ENCODE measurements at regions not wholly inside any gene's neighbourhood (a gene's known extent, or its start where the extent isn't known, plus 50 kb on each side); places are given as distances from the start of the nearest gene placed in this dataset.

DNA sequence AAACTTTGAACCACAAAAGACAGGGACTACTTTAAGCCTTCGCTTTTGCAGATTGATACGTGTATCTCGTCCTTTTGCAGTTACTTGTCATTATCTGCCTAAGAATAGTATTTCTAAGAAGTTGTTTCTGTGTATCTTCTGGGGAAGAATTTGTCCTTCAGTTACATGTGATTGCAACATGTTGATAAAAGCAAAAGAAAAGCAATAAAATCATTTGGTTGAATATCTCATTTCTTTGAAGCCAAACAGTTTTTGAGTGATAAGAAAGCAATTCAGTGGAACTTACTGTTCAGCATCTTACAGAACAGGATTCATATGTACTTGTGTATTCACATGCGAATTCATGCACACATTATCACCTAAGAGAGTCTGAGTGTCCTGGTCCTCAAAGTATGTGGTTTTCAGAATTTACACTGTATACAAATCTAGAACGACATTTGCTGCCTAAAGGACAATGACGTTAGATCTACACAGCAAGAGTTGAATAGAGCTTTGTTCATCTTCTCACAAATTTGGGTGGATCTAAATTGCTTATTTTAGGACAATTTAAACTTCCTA is 66.7 kb upstream of the MRPS6 start:
- H4K20me1 ChIP-seq (ENCODE audit: control insufficient read depth, insufficient read depth, insufficient read length): no peaks in the 10 kb centered on the region
- no peak overlapping the region for H2AK5ac ChIP-seq (ENCODE audit: insufficient read length, low read length)
- peaks cover 2% of the 10 kb centered on the region; the same call in 1 of the 2 replicates for H3K27me3 Mint-ChIP-seq (ENCODE audit: low read depth)
- H3K79me1 ChIP-seq (ENCODE audit: insufficient read depth, low read depth, low read length, poor library complexity, severe bottlenecking): no peaks in the 10 kb centered on the region
- H3K4me1 ChIP-seq (ENCODE audit: insufficient read depth, low read length): no peaks in the 10 kb centered on the region
- H3K27ac ChIP-seq (ENCODE audit: insufficient read length, low read depth, low read length): no peak overlapping the region
- H3K23ac ChIP-seq (ENCODE audit: insufficient read length, low read depth, low read length): no peak overlapping the region
- H3K9me3 ChIP-seq (ENCODE audit: control insufficient read depth, low read depth, low read length): no peaks in the 10 kb centered on the region
- peaks cover 9 to 19% of the 10 kb centered on the region in 2 experiments for H3K9me3 Mint-ChIP-seq
- no peak overlapping the region for H3K4ac ChIP-seq (ENCODE audit: low read depth, low read length)
- H3K4me2 ChIP-seq (ENCODE audit: insufficient read depth, insufficient read length, low read length): no peak overlapping the region
- no peaks in the 10 kb centered on the region for H3K23me2 ChIP-seq (ENCODE audit: insufficient read length, low read depth, low read length, poor library complexity, severe bottlenecking)
- no peak overlapping the region for H3K9ac ChIP-seq (ENCODE audit: extremely low read depth, insufficient read length, low read length)
- H2AFZ ChIP-seq (ENCODE audit: low read length): no peak overlapping the region
- no peak overlapping the region for H3K18ac ChIP-seq (ENCODE audit: insufficient read length, low read depth, low read length)
- H3K79me2 ChIP-seq (ENCODE audit: insufficient read depth, low read length): no peaks in the 10 kb centered on the region
- H3K14ac ChIP-seq (ENCODE audit: insufficient read depth, low read length): no peak overlapping the region
- no peak overlapping the region for H3K56ac ChIP-seq (ENCODE audit: insufficient read length, low read depth, low read length)
- no peak for DNase-seq
- H3T11ph ChIP-seq (ENCODE audit: low read length): no peak overlapping the region
- H3K27me3 ChIP-seq (ENCODE audit: insufficient read depth, low read length): no peaks in the 10 kb centered on the region
- no CpG with 5 or more reads among the region's 6 CpGs for WGBS (ENCODE audit: extremely low coverage, insufficient read length, low lambda C conversion rate)
- no peak overlapping the region for H3K27ac Mint-ChIP-seq
- H2BK5ac ChIP-seq (ENCODE audit: insufficient read length, low read length): no peak overlapping the region
- H4K91ac ChIP-seq (ENCODE audit: insufficient read length, low read depth, low read length): no peak overlapping the region
- no peak overlapping the region for H2BK12ac ChIP-seq (ENCODE audit: insufficient read length, low read depth, low read length)
- H3K4me3 Mint-ChIP-seq: no peak overlapping the region
- peaks cover 14 to 15% of the 10 kb centered on the region in 2 experiments for H3K4me1 Mint-ChIP-seq
- no peak overlapping the region for H2BK15ac ChIP-seq (ENCODE audit: low read depth, low read length)
- no peak overlapping the region for H4K8ac ChIP-seq (replicated peaks; ENCODE audit: insufficient read length, low read depth, low read length)
- peaks cover 2 to 17% (median 9%) of the 10 kb centered on the region in 3 experiments; a peak in 5 of 7 replicates for H3K36me3 Mint-ChIP-seq (ENCODE audit: insufficient read depth in 1 of 3, low read depth in 3 of 3)
- no peak overlapping the region for H4K5ac ChIP-seq (ENCODE audit: insufficient read length, low read depth, low read length)
- H2BK20ac ChIP-seq (ENCODE audit: low read depth, low read length, poor library complexity, severe bottlenecking): no peak overlapping the region
- TF ChIP-seq, protein P1, sequence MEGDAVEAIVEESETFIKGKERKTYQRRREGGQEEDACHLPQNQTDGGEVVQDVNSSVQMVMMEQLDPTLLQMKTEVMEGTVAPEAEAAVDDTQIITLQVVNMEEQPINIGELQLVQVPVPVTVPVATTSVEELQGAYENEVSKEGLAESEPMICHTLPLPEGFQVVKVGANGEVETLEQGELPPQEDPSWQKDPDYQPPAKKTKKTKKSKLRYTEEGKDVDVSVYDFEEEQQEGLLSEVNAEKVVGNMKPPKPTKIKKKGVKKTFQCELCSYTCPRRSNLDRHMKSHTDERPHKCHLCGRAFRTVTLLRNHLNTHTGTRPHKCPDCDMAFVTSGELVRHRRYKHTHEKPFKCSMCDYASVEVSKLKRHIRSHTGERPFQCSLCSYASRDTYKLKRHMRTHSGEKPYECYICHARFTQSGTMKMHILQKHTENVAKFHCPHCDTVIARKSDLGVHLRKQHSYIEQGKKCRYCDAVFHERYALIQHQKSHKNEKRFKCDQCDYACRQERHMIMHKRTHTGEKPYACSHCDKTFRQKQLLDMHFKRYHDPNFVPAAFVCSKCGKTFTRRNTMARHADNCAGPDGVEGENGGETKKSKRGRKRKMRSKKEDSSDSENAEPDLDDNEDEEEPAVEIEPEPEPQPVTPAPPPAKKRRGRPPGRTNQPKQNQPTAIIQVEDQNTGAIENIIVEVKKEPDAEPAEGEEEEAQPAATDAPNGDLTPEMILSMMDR (conservative IDR thresholded peaks at IDR 0.05): no peak
- H2BK120ac ChIP-seq (ENCODE audit: low read depth, low read length, poor library complexity, severe bottlenecking): no peak overlapping the region
